SK-N-DZ (cell line): ENCODE measurements at regions not wholly inside any gene's neighbourhood (a gene's known extent, or its start where the extent isn't known, plus 50 kb on each side); places are given as distances from the start of the nearest gene placed in this dataset.
"Not testable (repeated sequence)": the region's sequence is repeated elsewhere in the genome, so short reads cannot be mapped to it uniquely, and the experiment has no call there.

Experiments
- DNase-seq: peaks from one replicate; pipeline ENCODE4 v3.0.0-alpha.2; 2015; ENCODE audit warnings: low spot score

- peak; percentile 5 for DNase-seq
Observed at GRCh38 chr1:221567859-221568507, 173.9 kb downstream of the DUSP10 start.

GRCh38 chr1:221573756-221574155, 168.1 kb downstream of the DUSP10 start:
- no peak for DNase-seq

GRCh38 chr1:221574529-221574928, 167.4 kb downstream of the DUSP10 start:
- DNase-seq, result no peak

- DNase-seq, result no peak
Observed at GRCh38 chr1:221575605-221576004, 166.3 kb downstream of the DUSP10 start.

GRCh38 chr1:221576268-221576667, 165.6 kb downstream of the DUSP10 start:
- peak; percentile 1 for DNase-seq

GRCh38 chr1:221583465-221583864, 158.4 kb downstream of the DUSP10 start:
- DNase-seq, result no peak

GRCh38 chr1:221587013-221587412, 154.9 kb downstream of the DUSP10 start:
- DNase-seq, result not testable (repeated sequence)

- not testable (repeated sequence) for DNase-seq
Observed at GRCh38 chr1:221591250-221591649, 150.6 kb downstream of the DUSP10 start.

- DNase-seq, result no peak
Observed at GRCh38 chr1:221594576-221594975, 147.3 kb downstream of the DUSP10 start.

GRCh38 chr1:221598122-221598521, 143.8 kb downstream of the DUSP10 start:
- DNase-seq, result no peak

- no peak for DNase-seq
Observed at GRCh38 chr1:221601166-221601565, 140.7 kb downstream of the DUSP10 start.

GRCh38 chr1:221602830-221603229, 139.1 kb downstream of the DUSP10 start:
- DNase-seq, result no peak

GRCh38 chr1:221604390-221604789, 137.5 kb downstream of the DUSP10 start:
- DNase-seq, result not testable (repeated sequence)

- DNase-seq, result no peak
Observed at GRCh38 chr1:221604948-221605347, 136.9 kb downstream of the DUSP10 start.

GRCh38 chr1:221605569-221605968, 136.3 kb downstream of the DUSP10 start:
- DNase-seq, result no peak

GRCh38 chr1:221606256-221606655, 135.6 kb downstream of the DUSP10 start:
- no peak for DNase-seq

- no peak for DNase-seq
Observed at GRCh38 chr1:221608835-221609320, 133.0 kb downstream of the DUSP10 start.

- no peak for DNase-seq
Observed at GRCh38 chr1:221611656-221612046, 130.2 kb downstream of the DUSP10 start.

GRCh38 chr1:221612047-221612777, 129.7 kb downstream of the DUSP10 start:
- peak; percentile 22 for DNase-seq

- no peak for DNase-seq
Observed at GRCh38 chr1:221620437-221621384, 121.2 kb downstream of the DUSP10 start.

GRCh38 chr1:221621683-221622082, 120.2 kb downstream of the DUSP10 start:
- no peak for DNase-seq

GRCh38 chr1:221622389-221622788, 119.5 kb downstream of the DUSP10 start:
- no peak for DNase-seq
